ENCODE measurements at regions not wholly inside any gene's neighbourhood (a gene's known extent, or its start where the extent isn't known, plus 50 kb on each side); places are given as distances from the start of the nearest gene placed in this dataset.

- DNase-seq (ENCODE audit: extremely low read depth in 1 of 11, low read depth in 9 of 11, low spot score in 4 of 11), result no peak
These were observed 1502.9 kb downstream of the CDH11 start for GRCh38 chr16:63618896-63619485.

GRCh38 chr16:63617990-63618763 lies 1503.7 kb downstream of the CDH11 start:
- DNase-seq (ENCODE audit: extremely low read depth in 1 of 11, low read depth in 9 of 11, low spot score in 4 of 11), result peak in 2 of 11 donors; percentile 4 to 5

- DNase-seq (ENCODE audit: extremely low read depth in 1 of 11, low read depth in 9 of 11, low spot score in 4 of 11), result peak in 6 of 11 donors; percentile 7 to 26 (median 12)
These were observed 1504.5 kb downstream of the CDH11 start for GRCh38 chr16:63617047-63617989.

- no peak for DNase-seq (ENCODE audit: extremely low read depth in 1 of 11, low read depth in 9 of 11, low spot score in 4 of 11)
These were observed 1507.4 kb downstream of the CDH11 start for GRCh38 chr16:63614429-63614828.

GRCh38 chr16:63613701-63614100 lies 1508.2 kb downstream of the CDH11 start:
- DNase-seq (ENCODE audit: extremely low read depth in 1 of 11, low read depth in 9 of 11, low spot score in 4 of 11), result no peak

- DNase-seq (ENCODE audit: extremely low read depth in 1 of 11, low read depth in 9 of 11, low spot score in 4 of 11), result no peak
These were observed 1509.2 kb downstream of the CDH11 start for GRCh38 chr16:63612462-63613227.

- no peak for DNase-seq (ENCODE audit: extremely low read depth in 1 of 11, low read depth in 9 of 11, low spot score in 4 of 11)
These were observed 1515.1 kb downstream of the CDH11 start for GRCh38 chr16:63606778-63607177.

GRCh38 chr16:63602206-63602927 lies 1519.5 kb downstream of the CDH11 start:
- DNase-seq (ENCODE audit: extremely low read depth in 1 of 11, low read depth in 9 of 11, low spot score in 4 of 11), result no peak

- no peak for DNase-seq (ENCODE audit: extremely low read depth in 1 of 11, low read depth in 9 of 11, low spot score in 4 of 11)
These were observed 1525.1 kb downstream of the CDH11 start for GRCh38 chr16:63596716-63597115.

- DNase-seq (ENCODE audit: extremely low read depth in 1 of 11, low read depth in 9 of 11, low spot score in 4 of 11), result no peak
These were observed 1529.0 kb downstream of the CDH11 start for GRCh38 chr16:63592852-63593251.

GRCh38 chr16:63581570-63581969 lies 1540.3 kb downstream of the CDH11 start:
- no peak for DNase-seq (ENCODE audit: extremely low read depth in 1 of 11, low read depth in 9 of 11, low spot score in 4 of 11)

GRCh38 chr16:63578791-63579190 lies 1542.6 kb upstream of the CDH8 start:
- DNase-seq (ENCODE audit: extremely low read depth in 1 of 11, low read depth in 9 of 11, low spot score in 4 of 11), result no peak

GRCh38 chr16:63577891-63578290 lies 1541.7 kb upstream of the CDH8 start:
- DNase-seq (ENCODE audit: extremely low read depth in 1 of 11, low read depth in 9 of 11, low spot score in 4 of 11), result no peak

GRCh38 chr16:63575041-63575440 lies 1538.8 kb upstream of the CDH8 start:
- DNase-seq (ENCODE audit: extremely low read depth in 1 of 11, low read depth in 9 of 11, low spot score in 4 of 11), result no peak

- DNase-seq (ENCODE audit: extremely low read depth in 1 of 11, low read depth in 9 of 11, low spot score in 4 of 11), result no peak
These were observed 1531.9 kb upstream of the CDH8 start for GRCh38 chr16:63568164-63568563.

GRCh38 chr16:63563819-63564505 lies 1527.7 kb upstream of the CDH8 start:
- no peak for DNase-seq (ENCODE audit: extremely low read depth in 1 of 11, low read depth in 9 of 11, low spot score in 4 of 11)

- no peak for DNase-seq (ENCODE audit: extremely low read depth in 1 of 11, low read depth in 9 of 11, low spot score in 4 of 11)
These were observed 1517.7 kb upstream of the CDH8 start for GRCh38 chr16:63553980-63554379.

- DNase-seq (ENCODE audit: extremely low read depth in 1 of 11, low read depth in 9 of 11, low spot score in 4 of 11), result no peak
These were observed 1503.0 kb upstream of the CDH8 start for GRCh38 chr16:63539276-63539675.
